ENCODE measurements at regions not wholly inside any gene's neighbourhood (a gene's known extent, or its start where the extent isn't known, plus 50 kb on each side); places are given as distances from the start of the nearest gene placed in this dataset.
"Not testable (repeated sequence)": the region's sequence is repeated elsewhere in the genome, so short reads cannot be mapped to it uniquely, and the experiment has no call there.

DNA sequence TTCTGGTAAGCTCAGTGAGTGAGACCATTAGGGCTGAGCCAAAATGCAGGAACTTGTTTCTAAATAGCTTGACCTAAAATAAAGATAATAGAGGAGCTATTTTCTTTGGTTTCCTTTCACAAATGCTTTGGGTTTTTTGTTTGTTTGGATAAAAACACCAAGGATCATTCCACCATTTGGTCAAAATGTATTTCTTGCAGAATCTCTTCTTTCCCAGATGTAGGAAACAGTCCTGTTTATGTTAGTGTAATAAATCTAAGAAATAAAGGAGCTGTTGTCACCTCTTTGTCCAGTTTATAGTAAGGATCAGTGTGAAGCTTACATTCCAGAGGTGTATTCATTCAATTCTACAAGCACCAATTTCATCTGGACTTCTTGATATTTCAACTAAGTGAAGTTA lies 297.8 kb downstream of the GJA1 start:
- no peaks in the 10 kb centered on the region for H3K27me3 ChIP-seq
- H3K9me3 ChIP-seq, result peaks cover 0 to 5% of the 10 kb centered on the region in 2 donors
- TF ChIP-seq, protein P1, sequence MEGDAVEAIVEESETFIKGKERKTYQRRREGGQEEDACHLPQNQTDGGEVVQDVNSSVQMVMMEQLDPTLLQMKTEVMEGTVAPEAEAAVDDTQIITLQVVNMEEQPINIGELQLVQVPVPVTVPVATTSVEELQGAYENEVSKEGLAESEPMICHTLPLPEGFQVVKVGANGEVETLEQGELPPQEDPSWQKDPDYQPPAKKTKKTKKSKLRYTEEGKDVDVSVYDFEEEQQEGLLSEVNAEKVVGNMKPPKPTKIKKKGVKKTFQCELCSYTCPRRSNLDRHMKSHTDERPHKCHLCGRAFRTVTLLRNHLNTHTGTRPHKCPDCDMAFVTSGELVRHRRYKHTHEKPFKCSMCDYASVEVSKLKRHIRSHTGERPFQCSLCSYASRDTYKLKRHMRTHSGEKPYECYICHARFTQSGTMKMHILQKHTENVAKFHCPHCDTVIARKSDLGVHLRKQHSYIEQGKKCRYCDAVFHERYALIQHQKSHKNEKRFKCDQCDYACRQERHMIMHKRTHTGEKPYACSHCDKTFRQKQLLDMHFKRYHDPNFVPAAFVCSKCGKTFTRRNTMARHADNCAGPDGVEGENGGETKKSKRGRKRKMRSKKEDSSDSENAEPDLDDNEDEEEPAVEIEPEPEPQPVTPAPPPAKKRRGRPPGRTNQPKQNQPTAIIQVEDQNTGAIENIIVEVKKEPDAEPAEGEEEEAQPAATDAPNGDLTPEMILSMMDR (IDR thresholded peaks at IDR 0.05), result no peak
- no peaks in the 10 kb centered on the region for H3K36me3 ChIP-seq
- no peak overlapping the region for H3K4me3 ChIP-seq
- no peak for DNase-seq (ENCODE audit: low spot score)
- no peak overlapping the region for H3K27ac ChIP-seq
- no peaks in the 10 kb centered on the region for H3K4me1 ChIP-seq

DNA sequence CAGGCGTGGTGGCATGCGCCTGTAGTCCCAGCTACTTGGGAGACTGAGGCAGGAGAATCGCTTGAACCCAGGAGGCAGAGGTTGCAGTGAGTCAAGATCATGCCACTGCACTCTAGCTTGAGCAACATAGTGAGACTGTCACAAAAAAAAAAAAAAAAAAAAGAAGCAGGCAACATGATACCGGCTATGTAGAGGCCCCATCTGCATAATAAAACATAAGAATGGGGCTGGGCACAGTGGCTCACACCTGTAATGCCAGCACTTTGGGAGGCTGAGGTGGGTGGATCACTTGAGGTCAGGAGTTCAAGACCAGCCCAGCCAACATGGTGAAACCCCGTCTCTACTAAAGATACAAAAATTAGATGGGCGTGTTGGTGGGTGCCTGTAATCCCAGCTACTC lies 304.7 kb downstream of the GJA1 start:
- not testable (repeated sequence) for H3K4me3 ChIP-seq; H3K4me1 ChIP-seq; H3K27ac ChIP-seq; H3K36me3 ChIP-seq; H3K27me3 ChIP-seq; DNase-seq (ENCODE audit: low spot score); H3K9me3 ChIP-seq

DNA sequence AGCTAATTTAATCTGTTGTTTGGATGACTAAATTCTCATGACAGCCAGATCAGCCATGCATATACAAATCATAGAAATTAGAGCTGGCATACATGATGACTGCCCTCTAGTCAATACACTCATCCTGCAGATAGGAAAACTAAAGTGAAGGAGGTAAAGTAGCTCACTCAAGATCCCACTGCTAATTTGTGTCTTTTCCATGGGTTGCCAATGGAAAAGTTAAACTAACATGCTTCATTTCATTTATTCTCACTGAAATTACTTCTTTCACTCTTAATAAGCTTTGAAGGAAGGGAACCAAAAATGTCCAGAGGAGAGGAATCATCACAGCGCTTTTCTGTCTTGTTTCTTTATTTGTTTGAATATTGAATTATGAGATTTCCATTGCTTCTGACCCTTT lies 308.2 kb downstream of the GJA1 start:
- Histone ChIP-seq H3K27me3 (no peaks in the 10 kb centered on the region), H3K36me3 (no peaks in the 10 kb centered on the region), H3K4me3 (no peak overlapping the region), H3K4me1 (no peaks in the 10 kb centered on the region), H3K27ac (no peak overlapping the region), H3K9me3 (no peaks in the 10 kb centered on the region)
- no peak for DNase-seq (ENCODE audit: low spot score)
- TF ChIP-seq, protein P1 (IDR thresholded peaks at IDR 0.05), result no peak

DNA sequence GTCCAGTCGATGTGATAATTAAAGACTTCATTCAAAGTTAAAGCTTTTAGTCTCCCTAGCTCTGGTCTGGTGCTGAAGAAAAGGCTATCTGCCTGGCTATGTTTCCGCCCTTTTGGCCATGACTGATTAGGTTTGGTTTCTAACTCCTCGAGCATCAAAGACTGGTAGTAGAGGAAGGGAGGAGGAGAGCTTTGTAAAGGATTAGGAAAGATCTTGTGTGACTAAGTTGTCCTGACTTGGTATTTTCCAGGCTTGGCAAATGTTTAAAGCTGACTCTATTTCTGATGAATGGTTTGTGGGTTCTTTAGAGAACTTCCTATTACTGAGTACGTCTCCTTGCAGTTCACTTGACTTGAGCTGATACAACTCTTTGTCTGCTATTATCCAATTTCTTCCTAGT lies 312.9 kb downstream of the GJA1 start:
- Histone ChIP-seq H3K4me1 (no peaks in the 10 kb centered on the region), H3K36me3 (no peaks in the 10 kb centered on the region), H3K9me3 (no peaks in the 10 kb centered on the region), H3K27ac (no peak overlapping the region), H3K4me3 (no peak overlapping the region), H3K27me3 (no peaks in the 10 kb centered on the region)
- DNase-seq (ENCODE audit: low spot score), result no peak
- TF ChIP-seq, protein P1 (IDR thresholded peaks at IDR 0.05), result no peak

DNA sequence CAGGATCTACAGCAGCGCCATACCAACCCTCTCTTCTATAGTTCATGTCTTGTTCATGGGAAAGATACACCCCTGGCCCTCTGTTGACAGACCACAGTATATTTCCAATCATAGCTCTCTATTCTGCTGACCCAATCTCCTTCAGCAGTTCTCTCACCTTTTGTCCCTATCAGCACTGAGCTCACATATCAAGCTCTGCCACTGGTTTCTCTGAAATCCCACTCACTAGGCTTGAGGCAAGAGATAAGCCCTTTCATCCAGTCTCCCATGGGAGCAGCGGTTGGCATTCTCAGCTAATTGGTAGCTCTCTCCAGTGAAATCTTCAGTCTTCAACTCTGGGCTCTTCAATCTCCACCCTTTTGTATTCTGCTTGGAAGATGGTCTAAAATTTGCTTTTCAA lies 313.4 kb downstream of the GJA1 start:
- Histone ChIP-seq H3K27me3 (no peaks in the 10 kb centered on the region), H3K9me3 (no peaks in the 10 kb centered on the region), H3K4me3 (no peak overlapping the region), H3K4me1 (no peaks in the 10 kb centered on the region), H3K36me3 (no peaks in the 10 kb centered on the region), H3K27ac (no peak overlapping the region)
- TF ChIP-seq, protein P1 (IDR thresholded peaks at IDR 0.05), result no peak
- no peak for DNase-seq (ENCODE audit: low spot score)

DNA sequence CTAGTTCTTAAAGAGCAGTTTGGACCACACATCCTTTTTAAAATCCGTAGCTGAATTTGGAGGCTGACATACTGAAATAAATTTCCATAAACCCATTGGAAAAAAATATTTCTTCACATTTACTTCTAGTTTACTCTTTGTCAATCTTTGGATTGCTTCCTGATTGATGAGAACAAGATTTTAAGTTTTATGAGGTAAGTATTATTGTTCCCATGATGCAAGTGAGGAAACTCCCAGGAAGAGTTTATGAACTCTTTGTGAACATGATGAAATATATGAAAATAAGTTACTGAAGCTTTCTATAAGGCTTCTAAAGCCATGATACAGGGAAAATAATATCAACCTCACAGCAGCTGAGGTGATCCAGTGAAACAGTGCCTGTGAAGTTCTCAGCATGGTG lies 320.0 kb downstream of the GJA1 start:
- TF ChIP-seq, protein P1 (IDR thresholded peaks at IDR 0.05), result no peak
- Histone ChIP-seq H3K27ac (no peak overlapping the region), H3K9me3 (no peaks in the 10 kb centered on the region), H3K27me3 (no peaks in the 10 kb centered on the region), H3K4me1 (no peaks in the 10 kb centered on the region), H3K36me3 (no peaks in the 10 kb centered on the region), H3K4me3 (no peak overlapping the region)
- DNase-seq (ENCODE audit: low spot score), result no peak
